SK-N-SH treated with all-trans-retinoic acid at 6 μM for 48 hours (cell line): ENCODE measurements at regions not wholly inside any gene's neighbourhood (a gene's known extent, or its start where the extent isn't known, plus 50 kb on each side); places are given as distances from the start of the nearest gene placed in this dataset.
A peak's percentile ranks its signal among the peaks of the same experiment; 100 is the strongest.

Experiments
- ATAC-seq: fragments of 200-7000 bp; cut with Tn5 transposase; 3 replicates; pipeline ENCODE4 v1.9.1; 2020; ENCODE audit warnings: mild to moderate bottlenecking, moderate library complexity
- ARNTL ChIP-seq: fragments of 450-650 bp; formaldehyde crosslinking; IDR thresholded peaks from 2 replicates; pipeline ENCODE4 v1.5.0; 2020; ENCODE audit warnings: low read depth, mild to moderate bottlenecking, moderate library complexity, borderline replicate concordance
- ESRRG ChIP-seq: fragments of 250-450 bp; sonication (Bioruptor Pico); IDR thresholded peaks from 2 replicates; pipeline ENCODE4 v1.6.1; 2021; ENCODE audit warnings: mild to moderate bottlenecking
- GLIS3 ChIP-seq: fragments of 250-450 bp; sonication (Bioruptor Pico); IDR thresholded peaks from 2 replicates; pipeline ENCODE4 v1.5.0; 2020; ENCODE audit warnings: mild to moderate bottlenecking, moderate library complexity
- ISL1 ChIP-seq: fragments of 250-450 bp; sonication (Bioruptor Pico); IDR thresholded peaks from 2 replicates; pipeline ENCODE4 v2.1.2; 2022; ENCODE audit warnings: mild to moderate bottlenecking, moderate library complexity
- POU6F1 ChIP-seq: fragments of 250-450 bp; sonication (Bioruptor Pico); IDR thresholded peaks from 2 replicates; pipeline ENCODE4 v1.8.0; 2021; ENCODE audit warnings: low read depth, mild to moderate bottlenecking, moderate library complexity, borderline replicate concordance
- PPARA ChIP-seq: fragments of 250-450 bp; sonication (Bioruptor Pico); IDR thresholded peaks from 2 replicates; pipeline ENCODE4 v1.5.0; 2020; ENCODE audit warnings: mild to moderate bottlenecking, borderline replicate concordance
- SNAI2 ChIP-seq: fragments of 250-450 bp; sonication (Bioruptor Pico); IDR thresholded peaks from 2 replicates; pipeline ENCODE4 v1.5.0; 2020; ENCODE audit warnings: mild to moderate bottlenecking, moderate library complexity
- TCF4 ChIP-seq: fragments of 250-450 bp; sonication (Bioruptor Pico); IDR thresholded peaks from 2 replicates; pipeline ENCODE4 v1.8.0; 2021; ENCODE audit warnings: mild to moderate bottlenecking, moderate library complexity, borderline replicate concordance
- TOX ChIP-seq: fragments of 250-450 bp; sonication (Bioruptor Pico); IDR thresholded peaks from 2 replicates; pipeline ENCODE4 v1.8.0; 2021; ENCODE audit warnings: mild to moderate bottlenecking, moderate library complexity, borderline replicate concordance
- ZC3H10 ChIP-seq: fragments of 250-450 bp; sonication (Bioruptor Pico); IDR thresholded peaks from 2 replicates; pipeline ENCODE4 v1.5.1; 2021; ENCODE audit warnings: mild to moderate bottlenecking, moderate library complexity
- ZFP3 ChIP-seq: fragments of 250-450 bp; sonication (Bioruptor Pico); IDR thresholded peaks from 2 replicates; pipeline ENCODE4 v1.5.0; 2020; ENCODE audit warnings: mild to moderate bottlenecking, moderate library complexity
- ZNF565 ChIP-seq: fragments of 450-650 bp; formaldehyde crosslinking; conservative IDR thresholded peaks from 2 replicates; pipeline ENCODE4 v1.5.0; 2020; ENCODE audit warnings: low read depth, mild to moderate bottlenecking, moderate library complexity
- ZNF8 ChIP-seq: fragments of 450-650 bp; formaldehyde crosslinking; IDR thresholded peaks from 2 replicates; pipeline ENCODE4 v1.5.0; 2020; ENCODE audit warnings: mild to moderate bottlenecking, moderate library complexity
- TF ChIP-seq, protein P1 (sequence below): fragments of 250-450 bp; sonication (Bioruptor Pico); IDR thresholded peaks from 2 replicates; pipeline ENCODE4 v1.8.0; 2020; ENCODE audit warnings: mild to moderate bottlenecking, moderate library complexity, borderline replicate concordance
- TF ChIP-seq, protein P2 (sequence below): fragments of 250-450 bp; sonication (Bioruptor Pico); IDR thresholded peaks from 2 replicates; pipeline ENCODE4 v1.5.1; 2021; ENCODE audit warnings: mild to moderate bottlenecking, moderate library complexity
- TF ChIP-seq, protein P3 (sequence below): fragments of 250-450 bp; sonication (Bioruptor Pico); IDR thresholded peaks from 2 replicates; pipeline ENCODE4 v1.5.1; 2020; ENCODE audit warnings: low read depth, mild to moderate bottlenecking, moderate library complexity

- TF ChIP-seq GLIS3 (no peak), ESRRG (CRISPR knock-in tag) (no peak), ZC3H10 (CRISPR knock-in tag) (no peak), ARNTL (CRISPR knock-in tag) (no peak), POU6F1 (CRISPR knock-in tag) (no peak), ZNF565 (CRISPR knock-in tag) (no peak), TOX (CRISPR knock-in tag) (no peak), ZNF8 (no peak)
- TF ChIP-seq, protein P1, sequence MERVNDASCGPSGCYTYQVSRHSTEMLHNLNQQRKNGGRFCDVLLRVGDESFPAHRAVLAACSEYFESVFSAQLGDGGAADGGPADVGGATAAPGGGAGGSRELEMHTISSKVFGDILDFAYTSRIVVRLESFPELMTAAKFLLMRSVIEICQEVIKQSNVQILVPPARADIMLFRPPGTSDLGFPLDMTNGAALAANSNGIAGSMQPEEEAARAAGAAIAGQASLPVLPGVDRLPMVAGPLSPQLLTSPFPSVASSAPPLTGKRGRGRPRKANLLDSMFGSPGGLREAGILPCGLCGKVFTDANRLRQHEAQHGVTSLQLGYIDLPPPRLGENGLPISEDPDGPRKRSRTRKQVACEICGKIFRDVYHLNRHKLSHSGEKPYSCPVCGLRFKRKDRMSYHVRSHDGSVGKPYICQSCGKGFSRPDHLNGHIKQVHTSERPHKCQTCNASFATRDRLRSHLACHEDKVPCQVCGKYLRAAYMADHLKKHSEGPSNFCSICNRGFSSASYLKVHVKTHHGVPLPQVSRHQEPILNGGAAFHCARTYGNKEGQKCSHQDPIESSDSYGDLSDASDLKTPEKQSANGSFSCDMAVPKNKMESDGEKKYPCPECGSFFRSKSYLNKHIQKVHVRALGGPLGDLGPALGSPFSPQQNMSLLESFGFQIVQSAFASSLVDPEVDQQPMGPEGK (CRISPR knock-in tag), result no peak
- TF ChIP-seq, protein P2, sequence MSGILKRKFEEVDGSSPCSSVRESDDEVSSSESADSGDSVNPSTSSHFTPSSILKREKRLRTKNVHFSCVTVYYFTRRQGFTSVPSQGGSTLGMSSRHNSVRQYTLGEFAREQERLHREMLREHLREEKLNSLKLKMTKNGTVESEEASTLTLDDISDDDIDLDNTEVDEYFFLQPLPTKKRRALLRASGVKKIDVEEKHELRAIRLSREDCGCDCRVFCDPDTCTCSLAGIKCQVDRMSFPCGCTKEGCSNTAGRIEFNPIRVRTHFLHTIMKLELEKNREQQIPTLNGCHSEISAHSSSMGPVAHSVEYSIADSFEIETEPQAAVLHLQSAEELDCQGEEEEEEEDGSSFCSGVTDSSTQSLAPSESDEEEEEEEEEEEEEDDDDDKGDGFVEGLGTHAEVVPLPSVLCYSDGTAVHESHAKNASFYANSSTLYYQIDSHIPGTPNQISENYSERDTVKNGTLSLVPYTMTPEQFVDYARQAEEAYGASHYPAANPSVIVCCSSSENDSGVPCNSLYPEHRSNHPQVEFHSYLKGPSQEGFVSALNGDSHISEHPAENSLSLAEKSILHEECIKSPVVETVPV (CRISPR knock-in tag), result no peak
- ATAC-seq, result no peak
These were observed 130.7 kb upstream of the NR3C1 start for GRCh38 chr5:143533978-143534760.

GRCh38 chr5:143533475-143533874 lies 130.0 kb upstream of the NR3C1 start:
- TF ChIP-seq POU6F1 (CRISPR knock-in tag) (no peak), TCF4 (no peak)
- TF ChIP-seq, protein P2 (CRISPR knock-in tag), result no peak
- no peak for ATAC-seq

DNA sequence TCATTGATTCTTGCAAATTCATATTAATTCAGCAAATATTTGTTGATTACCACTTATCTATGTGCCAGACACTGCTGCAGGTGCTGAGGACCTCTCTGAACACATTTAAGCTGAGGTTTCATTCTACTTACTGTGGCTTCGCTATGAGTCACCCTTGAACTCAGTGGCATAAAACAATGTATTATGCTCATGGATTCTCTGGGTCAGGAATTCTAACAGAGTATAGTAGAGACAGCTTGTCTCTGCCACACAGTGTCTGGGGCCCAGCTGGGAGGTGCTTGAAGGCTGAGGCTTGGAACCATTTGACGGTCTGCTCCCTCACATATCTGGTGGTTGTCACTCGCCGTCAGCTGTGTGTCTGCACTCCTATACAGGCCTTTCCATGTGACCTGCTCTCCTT lies 124.3 kb upstream of the NR3C1 start:
- ATAC-seq, result peak; percentile 56; the same call in 2 of the 3 replicates
- TF ChIP-seq ZC3H10 (CRISPR knock-in tag) (no peak), ISL1 (CRISPR knock-in tag) (no peak), PPARA (no peak), SNAI2 (CRISPR knock-in tag) (no peak), TOX (CRISPR knock-in tag) (no peak), ESRRG (CRISPR knock-in tag) (no peak), ZFP3 (CRISPR knock-in tag) (no peak), GLIS3 (no peak)
- TF ChIP-seq, protein P3, sequence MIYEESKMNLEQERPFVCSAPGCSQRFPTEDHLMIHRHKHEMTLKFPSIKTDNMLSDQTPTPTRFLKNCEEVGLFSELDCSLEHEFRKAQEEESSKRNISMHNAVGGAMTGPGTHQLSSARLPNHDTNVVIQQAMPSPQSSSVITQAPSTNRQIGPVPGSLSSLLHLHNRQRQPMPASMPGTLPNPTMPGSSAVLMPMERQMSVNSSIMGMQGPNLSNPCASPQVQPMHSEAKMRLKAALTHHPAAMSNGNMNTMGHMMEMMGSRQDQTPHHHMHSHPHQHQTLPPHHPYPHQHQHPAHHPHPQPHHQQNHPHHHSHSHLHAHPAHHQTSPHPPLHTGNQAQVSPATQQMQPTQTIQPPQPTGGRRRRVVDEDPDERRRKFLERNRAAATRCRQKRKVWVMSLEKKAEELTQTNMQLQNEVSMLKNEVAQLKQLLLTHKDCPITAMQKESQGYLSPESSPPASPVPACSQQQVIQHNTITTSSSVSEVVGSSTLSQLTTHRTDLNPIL, result no peak
- TF ChIP-seq, protein P2 (CRISPR knock-in tag), result no peak
